ENCODE measurements at regions not wholly inside any gene's neighbourhood (a gene's known extent, or its start where the extent isn't known, plus 50 kb on each side); places are given as distances from the start of the nearest gene placed in this dataset.

GRCh38 chr22:49404576-49405241 lies 423.0 kb downstream of the BRD1 start:
- TF ChIP-seq CTCF (IDR thresholded peaks at IDR 0.05 in 8 of 11, conservative IDR thresholded peaks at IDR 0.05 in 3 of 11) (no peak), POLR2AphosphoS5 (IDR thresholded peaks at IDR 0.05) (no peak), POLR2A (IDR thresholded peaks at IDR 0.05) (no peak)

Measured in spleen (tissue), 7 donors.